H1 (cell line): ENCODE measurements at regions not wholly inside any gene's neighbourhood (a gene's known extent, or its start where the extent isn't known, plus 50 kb on each side); places are given as distances from the start of the nearest gene placed in this dataset.

ENCODE experiments used
- CTCF ChIA-PET: fragments of 300-600 bp; sonication (Branson Sonifier 250); formaldehyde crosslinking; loops from one replicate; lab custom pipeline; 2021; ENCODE audit not compliant: partially characterized antibody; lab: Charles Lee
- POLR2A ChIA-PET: fragments of 300-600 bp; sonication (Branson Sonifier 250); formaldehyde crosslinking; loops from one replicate; lab custom pipeline; 2021; ENCODE audit warnings: inconsistent platforms; ENCODE audit not compliant: partially characterized antibody; lab: Charles Lee
- DNase-seq, 2 experiments: peaks; one replicate each; pipeline versions ENCODE4 v3.0.0 to v3.0.0-alpha.2; 2010 to 2022; ENCODE audit warnings: low spot score in 2 of 2, low read depth in 1 of 2, mixed read lengths in 1 of 2
- FAIRE-seq: peaks from 2 replicates; lab custom pipeline; 2011; peaks lifted over from hg19 to GRCh38; lab: Jason Lieb, UNC
- H2AFZ ChIP-seq: 2 replicates; pipeline ENCODE4 v1.8.1; 2012; ENCODE audit warnings: low read length, inconsistent platforms
- H2AK5ac ChIP-seq: 2 replicates; pipeline ENCODE4 v1.6.1; 2013; ENCODE audit warnings: low read depth, low read length
- H2BK120ac ChIP-seq: replicated peaks from 2 replicates; pipeline ENCODE3; 2013; ENCODE audit warnings: low read depth, low read length, inconsistent platforms
- H2BK12ac ChIP-seq: 2 replicates; pipeline ENCODE4 v1.6.1; 2013; ENCODE audit warnings: low read depth, low read length
- H2BK15ac ChIP-seq: 2 replicates; pipeline ENCODE4 v1.6.1; 2013; ENCODE audit warnings: low read length
- H2BK20ac ChIP-seq: 2 replicates; pipeline ENCODE4 v1.6.1; 2013; ENCODE audit warnings: low read length
- H2BK5ac ChIP-seq: 2 replicates; pipeline ENCODE4 v1.6.1; 2013; ENCODE audit warnings: low read depth, low read length
- H3K14ac ChIP-seq: 2 replicates; pipeline ENCODE4 v1.6.1; 2013; ENCODE audit warnings: inconsistent platforms; ENCODE audit not compliant: insufficient read length
- H3K18ac ChIP-seq: 2 replicates; pipeline ENCODE4 v1.6.1; 2013; ENCODE audit warnings: low read length; ENCODE audit errors: extremely low read depth
- H3K23ac ChIP-seq: 2 replicates; pipeline ENCODE4 v1.6.1; 2013; ENCODE audit warnings: inconsistent platforms; ENCODE audit not compliant: insufficient read length
- H3K23me2 ChIP-seq: 2 replicates; pipeline ENCODE4 v1.6.1; 2013; ENCODE audit warnings: low read depth, low read length
- H3K27ac ChIP-seq: 2 replicates; pipeline ENCODE4 v1.6.1; 2011; ENCODE audit warnings: low read depth, low read length, inconsistent platforms
- H3K27me3 ChIP-seq, 4 experiments: replicated peaks in 1 of 4; 1 replicate in 1 of 4; 2 replicates in 3 of 4; pipeline versions ENCODE4 v1.6.1 to v1.8.1; 2011 to 2013; ENCODE audit warnings: low read length in 3 of 4, mild to moderate bottlenecking in 3 of 4, inconsistent platforms in 2 of 4, mixed read lengths in 2 of 4, moderate library complexity in 1 of 4; ENCODE audit not compliant: control insufficient read depth in 3 of 4, insufficient read depth in 3 of 4; ENCODE audit errors: extremely low read depth in 1 of 4
- H3K36me3 ChIP-seq, 4 experiments: 2 replicates each; pipeline versions ENCODE4 v1.6.1 to v1.8.1; 2011 to 2013; ENCODE audit warnings: mild to moderate bottlenecking in 4 of 4, low read length in 3 of 4, moderate library complexity in 2 of 4, control low read depth in 1 of 4, inconsistent platforms in 1 of 4; ENCODE audit not compliant: insufficient read depth in 4 of 4, control insufficient read depth in 2 of 4
- H3K4ac ChIP-seq: replicated peaks from 2 replicates; pipeline ENCODE3; 2013; ENCODE audit warnings: low read length, low read depth, mixed read lengths, inconsistent platforms; ENCODE audit not compliant: insufficient read length
- H3K4me1 ChIP-seq, 4 experiments: replicated peaks in 1 of 4; 1 replicate in 1 of 4; 2 replicates in 3 of 4; pipeline versions ENCODE4 v1.6.1 to v1.8.1; 2011 to 2013; ENCODE audit warnings: low read length in 3 of 4, inconsistent platforms in 2 of 4, mixed read lengths in 1 of 4; ENCODE audit not compliant: insufficient read depth in 4 of 4, control insufficient read depth in 3 of 4
- H3K4me2 ChIP-seq, 2 experiments: 2 replicates each; pipeline versions ENCODE4 v1.6.1 to v1.8.1; 2011 to 2013; ENCODE audit warnings: low read depth in 2 of 2, low read length in 2 of 2, control low read depth in 1 of 2, inconsistent platforms in 1 of 2, mild to moderate bottlenecking in 1 of 2; ENCODE audit not compliant: insufficient read depth in 1 of 2
- H3K4me3 ChIP-seq, 4 experiments: fragments of 200-600, 300-600 bp in 1 of 4; sonication (generic), shearing (Covaris generic), sonication (Bioruptor Twin) in 1 of 4; 2 replicates each; pipeline versions ENCODE4 v1.5.1 to v1.8.1; 2011 to 2016; ENCODE audit warnings: low read length in 4 of 4, low read depth in 3 of 4, control low read depth in 2 of 4, inconsistent platforms in 2 of 4, mild to moderate bottlenecking in 2 of 4, mixed read lengths in 1 of 4, moderate library complexity in 1 of 4; ENCODE audit not compliant: insufficient read depth in 2 of 4; ENCODE audit errors: extremely low read depth in 1 of 4
- H3K56ac ChIP-seq: replicated peaks from 2 replicates; pipeline ENCODE3; 2013; ENCODE audit warnings: low read depth, mild to moderate bottlenecking, mixed read lengths, low read length, inconsistent platforms; ENCODE audit not compliant: insufficient read length
- H3K79me1 ChIP-seq: 2 replicates; pipeline ENCODE4 v1.6.1; 2013; ENCODE audit warnings: low read depth, low read length, control low read depth
- H3K79me2 ChIP-seq, 2 experiments: 2 replicates each; pipeline versions ENCODE4 v1.6.1 to v1.8.1; 2012 to 2013; ENCODE audit warnings: low read length in 2 of 2, mild to moderate bottlenecking in 2 of 2, inconsistent platforms in 1 of 2; ENCODE audit not compliant: insufficient read depth in 2 of 2, control insufficient read depth in 1 of 2
- H3K9ac ChIP-seq, 4 experiments: replicated peaks in 1 of 4; 1 replicate in 1 of 4; 2 replicates in 3 of 4; pipeline versions ENCODE4 v1.6.1 to v1.8.1; 2011 to 2013; ENCODE audit warnings: low read depth in 3 of 4, low read length in 3 of 4, control low read depth in 2 of 4, mild to moderate bottlenecking in 2 of 4, moderate library complexity in 2 of 4, inconsistent platforms in 1 of 4; ENCODE audit errors: extremely low read depth in 1 of 4
- H3K9me3 ChIP-seq, 2 experiments: 2 replicates each; pipeline versions ENCODE4 v1.6.1 to v1.8.1; 2012 to 2013; ENCODE audit warnings: mild to moderate bottlenecking in 2 of 2, moderate library complexity in 2 of 2, control low read depth in 1 of 2, inconsistent platforms in 1 of 2, low read depth in 1 of 2, low read length in 1 of 2, mixed read lengths in 1 of 2; ENCODE audit not compliant: insufficient read depth in 2 of 2
- H4K20me1 ChIP-seq, 2 experiments: replicated peaks in 1 of 2; 2 replicates each; pipeline versions ENCODE3 to v1.8.1; 2011 to 2013; ENCODE audit warnings: inconsistent platforms in 2 of 2, low read length in 2 of 2, mild to moderate bottlenecking in 1 of 2; ENCODE audit not compliant: insufficient read depth in 2 of 2, control insufficient read depth in 1 of 2
- H4K5ac ChIP-seq: 2 replicates; pipeline ENCODE4 v1.6.1; 2013; ENCODE audit warnings: low read length, low read depth, mixed read lengths, inconsistent platforms; ENCODE audit not compliant: insufficient read length
- H4K8ac ChIP-seq: 2 replicates; pipeline ENCODE4 v1.8.0; 2013; ENCODE audit warnings: mild to moderate bottlenecking, moderate library complexity, low read length, inconsistent platforms; ENCODE audit not compliant: insufficient read depth; ENCODE audit errors: extremely low read depth
- H4K91ac ChIP-seq: replicated peaks from 2 replicates; pipeline ENCODE3; 2013; ENCODE audit warnings: low read length, mixed read lengths, inconsistent platforms; ENCODE audit not compliant: insufficient read length
- CEBPB ChIP-seq: IDR thresholded peaks from 2 replicates; pipeline ENCODE4 v1.6.1; 2012; ENCODE audit warnings: low read depth, low read length
- GABPA ChIP-seq: IDR thresholded peaks from 2 replicates; pipeline ENCODE4 v1.6.1; 2011; ENCODE audit warnings: mild to moderate bottlenecking, low read length, moderate library complexity, borderline replicate concordance; ENCODE audit not compliant: insufficient read depth
- KDM5A ChIP-seq: fragments of 200-600 bp; IDR thresholded peaks from 2 replicates; pipeline ENCODE4 v1.7.1; 2012; ENCODE audit warnings: mild to moderate bottlenecking, low read length, inconsistent platforms, mixed read lengths
- WGBS, 2 experiments: shearing (Covaris generic) in 1 of 2; methylation state at CpG; one replicate each; pipeline versions ENCODE4 v1.1.6 to v1.1.7; 2013 to 2015; ENCODE audit warnings: low lambda C conversion rate in 2 of 2, mixed read lengths in 2 of 2, inconsistent platforms in 1 of 2, low coverage in 1 of 2, missing lambda C conversion rate in 1 of 2; ENCODE audit not compliant: insufficient replicate concordance in 2 of 2, insufficient coverage in 1 of 2, insufficient read length in 1 of 2; ENCODE audit errors: extremely low coverage in 1 of 2, missing lambda C conversion rate in 1 of 2; 5-methylcytosine and 5-hydroxymethylcytosine counted together

DNA sequence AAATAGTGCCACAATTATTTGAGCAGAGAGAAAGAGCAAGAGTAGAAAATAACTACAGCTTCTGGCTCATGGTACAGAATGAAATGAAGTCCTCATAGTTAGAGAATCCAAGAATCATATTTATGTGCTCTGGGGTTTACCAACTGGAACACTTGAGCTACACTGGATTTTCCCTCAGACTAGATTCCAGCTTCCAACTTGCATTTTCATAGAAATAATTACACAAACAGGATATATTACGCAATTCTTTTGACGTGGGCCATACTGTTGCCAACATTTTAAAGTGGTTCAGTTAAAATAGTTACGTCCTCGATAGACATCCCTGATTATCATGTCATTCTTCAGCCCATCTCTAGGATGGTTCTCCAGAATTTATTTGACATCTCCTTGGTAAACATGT lies 129.2 kb downstream of the ETAA1 start:
- Histone ChIP-seq H4K8ac (no peak overlapping the region), H3K4me2 (no peak overlapping the region), H3K4ac (no peak overlapping the region), H3K79me2 (no peaks in the 10 kb centered on the region), H2BK15ac (no peak overlapping the region), H4K91ac (no peak overlapping the region), H3K9ac (no peak overlapping the region), H2AFZ (no peak overlapping the region), H2BK120ac (no peak overlapping the region), H3K23me2 (no peaks in the 10 kb centered on the region), H3K9me3 (no peaks in the 10 kb centered on the region; a peak in 1 of 4 replicates), H2BK5ac (no peak overlapping the region), H3K4me1 (no peaks in the 10 kb centered on the region), H2BK20ac (no peak overlapping the region), H3K14ac (no peak overlapping the region), H3K23ac (no peak overlapping the region), H3K36me3 (no peaks in the 10 kb centered on the region), H3K4me3 (no peak overlapping the region), H4K20me1 (no peaks in the 10 kb centered on the region), H2AK5ac (no peak overlapping the region), H2BK12ac (no peak overlapping the region), H3K79me1 (no peaks in the 10 kb centered on the region), H4K5ac (no peak overlapping the region), H3K18ac (no peak overlapping the region), H3K27me3 (no peaks in the 10 kb centered on the region), H3K56ac (no peak overlapping the region), H3K27ac (no peak overlapping the region)
- no peak for FAIRE-seq
- ChIA-PET POLR2A (no interaction called here), CTCF (interaction anchor here (0.6 kb wide), 1 partner anchor 680 kb away, joined by 5 read pairs; no protein-coding TSS in a partner anchor)
- WGBS, 2 experiments, result 93% methylated on average over 4 of the region's 4 CpGs; no CpG with 5 or more reads in 1 of the 2 experiments
- TF ChIP-seq KDM5A (no peak), GABPA (no peak), CEBPB (peak; percentile 73; the same call in 1 of the 2 replicates)
- no peak for DNase-seq
